Heart right ventricle (tissue), 16 donors: ENCODE measurements at regions not wholly inside any gene's neighbourhood (a gene's known extent, or its start where the extent isn't known, plus 50 kb on each side); places are given as distances from the start of the nearest gene placed in this dataset.

Experiments used
- ATAC-seq, 8 donors: fragments of 200-7000 bp; cut with Tn5 transposase; one replicate each; pipeline ENCODE4 v1.9.1; 2020; ENCODE audit warnings: mild to moderate bottlenecking in 8 of 8, moderate library complexity in 8 of 8, moderate number of reproducible peaks in 1 of 8
- DNase-seq, 2 donors: peaks; one replicate each; pipeline ENCODE4 v3.0.0-alpha.2; 2020
- H3K27ac ChIP-seq, 10 donors: fragments of 200-600 bp; sonication (generic) in 2 of 10; one replicate each; pipeline versions ENCODE4 v1.5.0 to v1.8.0; 2020 to 2022; ENCODE audit warnings: mild to moderate bottlenecking in 3 of 10
- H3K27me3 ChIP-seq, 7 donors: fragments of 200-600 bp; one replicate each; pipeline ENCODE4 v1.8.0; 2021 to 2022; ENCODE audit warnings: mild to moderate bottlenecking in 2 of 7
- H3K36me3 ChIP-seq, 9 donors: fragments of 200-600 bp; sonication (generic) in 1 of 9; one replicate each; pipeline versions ENCODE4 v1.5.0 to v1.8.0; 2020 to 2022; ENCODE audit warnings: mild to moderate bottlenecking in 2 of 9
- H3K4me1 ChIP-seq, 9 donors: fragments of 200-600 bp; sonication (generic) in 1 of 9; one replicate each; pipeline versions ENCODE4 v1.5.0 to v1.8.0; 2020 to 2022; ENCODE audit warnings: mild to moderate bottlenecking in 4 of 9
- H3K4me3 ChIP-seq, 10 donors: fragments of 200-600 bp; sonication (generic) in 2 of 10; one replicate each; pipeline versions ENCODE4 v1.5.0 to v1.8.0; 2020 to 2022; ENCODE audit warnings: mild to moderate bottlenecking in 7 of 10, moderate library complexity in 2 of 10
- H3K9me3 ChIP-seq, 11 donors: fragments of 200-600 bp in 10 of 11; sonication (generic) in 2 of 11; one replicate each; pipeline versions ENCODE4 v1.5.0 to v1.8.0; 2013 to 2022; ENCODE audit warnings: mild to moderate bottlenecking in 2 of 11, control low read depth in 1 of 11, moderate library complexity in 1 of 11
- CTCF ChIP-seq, 9 donors: fragments of 200-600 bp; sonication (generic) in 2 of 9; IDR thresholded peaks; one replicate each; pipeline versions ENCODE4 v1.5.0 to v1.8.0; 2021 to 2022; ENCODE audit warnings: antibody characterized with exemption in 9 of 9, mild to moderate bottlenecking in 5 of 9, moderate library complexity in 1 of 9
- WGBS, 2 donors: extraction: QIAGEN DNeasy Blood & Tissue Kit; methylation state at CpG; one replicate each; pipeline ENCODE4 v1.1.7; 2013; ENCODE audit warnings: inconsistent platforms in 1 of 2; 5-methylcytosine and 5-hydroxymethylcytosine counted together
- intact Hi-C, 10 donors: fragments of 100-400 bp; cut with DNase I; formaldehyde crosslinking; loops; one replicate each; pipeline versions ENCODE4 v1.11.1 to v1.14.2; 2022
- donor health status: Arrhythmogenic right ventricular cardiomyopathy.
- donor health status: ischemic (EF 13 %, LVEDD 7.1; RV severe dilation, severe dysfunction).
- donor health status: healthy with polysubstance abuse.
- donor health status: DM: no; HTN: yes; CAD: no.
- donor health status: DM: no; HTN: no; CAD: no.
- donor health status: ischemic (EF 25% LVEDD 6.9; RV normal size, moderate dysfunction).
- donor health status: ischemic (EF 25% LVEDD 5.7; RV mildly dilated, moderate dysfunction).
- donor health status: healthy.
- donor health status: DM: yes; HTN: yes; CAD: no.
- donor health status: Ischemic cardiomyopathy.
- donor health status: ischemic (EF 35%, LVEDD 5.7; RV mildly dilated, moderate dysfunction).
- donor health status: nonischemic (EF 11% LVEDD 7.7; RV severe dilation, severe dysfunction).
- donor health status: DM: yes; HTN: yes; CAD: no.
- donor health status: PGD.
- donor health status: ischemic (EF 29% LVEDD 5.4; RV normal size, mild dysfunction).
- donor health status: nonischemic (EF 23%, LVEDD 6.1; RV moderate dilation, normal function).

DNA sequence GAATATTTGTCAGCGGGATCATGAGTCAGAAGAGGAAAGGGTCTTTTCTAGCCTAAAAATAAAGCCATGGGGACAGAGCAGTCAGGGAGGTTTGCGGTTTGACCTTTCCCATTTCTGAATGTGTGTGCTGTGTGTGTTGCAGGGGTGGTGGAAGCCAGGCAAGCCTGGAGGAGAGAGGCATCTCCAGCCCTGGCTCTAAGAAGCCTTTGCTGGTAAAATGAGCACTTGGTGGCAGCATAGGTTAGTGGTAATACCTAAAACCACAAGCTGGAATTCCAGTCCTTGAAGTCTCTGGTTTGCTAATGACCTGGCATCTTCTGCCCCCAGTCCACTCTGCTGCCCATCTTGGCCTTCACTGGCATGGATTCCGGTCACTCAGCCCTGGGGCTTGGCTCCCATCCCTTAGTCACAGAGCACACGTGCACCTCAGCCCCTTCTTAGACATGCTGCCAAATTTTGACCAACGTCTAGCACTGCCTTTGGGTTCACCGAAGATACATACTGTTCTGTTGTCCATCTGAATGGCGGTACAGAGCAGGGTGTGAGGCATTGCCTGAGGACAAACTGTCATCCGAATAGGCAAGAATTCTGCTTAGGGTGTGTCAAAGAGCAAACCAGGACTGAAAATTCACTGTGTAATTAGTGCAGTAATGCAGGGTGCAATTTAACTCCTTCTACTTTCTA lies 52.7 kb downstream of the KCNA5 start:
- peaks cover 0 to 35% (median 19%) of the 10 kb centered on the region in 7 donors for H3K27me3 ChIP-seq
- TF ChIP-seq CTCF (IDR thresholded peaks at IDR 0.05), result peak in 2 of 9 donors; percentile 18 to 25
- ATAC-seq, result peak in 3 of 8 donors; percentile 42 to 58 (median 53)
- intact Hi-C loops, result loop anchor here in 6 of 10 donors (2.0 to 10.0 kb wide), 3 partner anchors 346 to 348 kb away; no protein-coding TSS in a partner anchor
- H3K27ac ChIP-seq, result no peak overlapping the region
- no peaks in the 10 kb centered on the region for H3K9me3 ChIP-seq
- H3K4me1 ChIP-seq, result no peaks in the 10 kb centered on the region
- DNase-seq, result no peak
- WGBS, 2 donors, result 76 to 78% methylated on average over 8 of the region's 8 CpGs
- no peak overlapping the region for H3K4me3 ChIP-seq
- H3K36me3 ChIP-seq, result no peaks in the 10 kb centered on the region

GRCh38 chr12:5097786-5098185 lies 54.1 kb downstream of the KCNA5 start:
- H3K27ac ChIP-seq, result no peak overlapping the region
- intact Hi-C loops, result loop anchor here in 6 of 10 donors (2.0 to 10.0 kb wide), 3 partner anchors 345 to 347 kb away; no protein-coding TSS in a partner anchor
- no peaks in the 10 kb centered on the region for H3K36me3 ChIP-seq
- H3K4me1 ChIP-seq, result no peaks in the 10 kb centered on the region
- DNase-seq, result no peak
- no peak for TF ChIP-seq CTCF (IDR thresholded peaks at IDR 0.05)
- H3K27me3 ChIP-seq, result peaks cover 0 to 37% (median 19%) of the 10 kb centered on the region in 7 donors
- no peak overlapping the region for H3K4me3 ChIP-seq
- 75 to 80% methylated on average over 6 of the region's 6 CpGs for WGBS, 2 donors
- H3K9me3 ChIP-seq, result no peaks in the 10 kb centered on the region
- ATAC-seq, result no peak

GRCh38 chr12:5099136-5099535 lies 55.5 kb downstream of the KCNA5 start:
- no peak for TF ChIP-seq CTCF (IDR thresholded peaks at IDR 0.05)
- H3K36me3 ChIP-seq, result no peaks in the 10 kb centered on the region
- H3K4me3 ChIP-seq, result no peak overlapping the region
- peaks cover 0 to under 1% (median 0%) of the 10 kb centered on the region in 9 donors for H3K4me1 ChIP-seq
- no peaks in the 10 kb centered on the region for H3K9me3 ChIP-seq
- no peak for DNase-seq
- peak in 1 of 8 donors; percentile 32 for ATAC-seq
- WGBS, 2 donors, result 93% methylated on average over 13 of the region's 13 CpGs
- H3K27me3 ChIP-seq, result peaks cover 0 to 34% (median 17%) of the 10 kb centered on the region in 7 donors
- no peak overlapping the region for H3K27ac ChIP-seq
- intact Hi-C loops, result loop anchor here in 5 of 10 donors (5.0 to 10.0 kb wide), 2 partner anchors 343 to 346 kb away; no protein-coding TSS in a partner anchor

DNA sequence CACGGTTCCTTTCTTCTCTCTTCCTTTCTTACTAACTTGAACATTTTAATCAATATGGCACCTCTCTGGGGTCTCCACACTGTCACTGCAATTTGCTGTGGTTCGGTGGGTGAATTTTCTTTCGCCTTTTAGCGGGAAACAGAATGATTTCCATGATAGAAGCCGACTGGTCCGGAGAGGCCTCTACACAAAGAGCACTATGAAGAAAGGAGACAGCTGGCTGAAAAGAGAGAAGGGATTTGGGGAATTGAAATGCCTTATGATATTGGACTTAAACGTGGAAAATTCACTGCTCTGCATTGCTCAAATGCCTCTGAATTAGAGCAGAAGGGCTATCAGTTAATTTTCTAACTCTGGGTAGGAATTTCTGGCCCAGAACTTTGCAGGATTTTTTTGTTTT lies 55.9 kb downstream of the KCNA5 start:
- Histone ChIP-seq H3K9me3 (no peaks in the 10 kb centered on the region), H3K27ac (no peak overlapping the region), H3K4me3 (no peak overlapping the region), H3K36me3 (no peaks in the 10 kb centered on the region), H3K27me3 (peaks cover 0 to 34% (median 17%) of the 10 kb centered on the region in 7 donors), H3K4me1 (peaks cover 0 to 6% (median 0%) of the 10 kb centered on the region in 9 donors)
- TF ChIP-seq CTCF (IDR thresholded peaks at IDR 0.05), result no peak
- DNase-seq, result no peak
- intact Hi-C loops, result loop anchor here in 5 of 10 donors (5.0 to 10.0 kb wide), 2 partner anchors 343 to 345 kb away; no protein-coding TSS in a partner anchor
- WGBS, 2 donors, result 76 to 77% methylated on average over 7 of the region's 7 CpGs
- no peak for ATAC-seq
